K562 (cell line): ENCODE measurements at regions not wholly inside any gene's neighbourhood (a gene's known extent, or its start where the extent isn't known, plus 50 kb on each side); places are given as distances from the start of the nearest gene placed in this dataset.

Experiments
- ATAC-seq: fragments of 200-7000 bp; cut with Tn5 transposase; 3 replicates; pipeline ENCODE4 v1.9.1; 2020; ENCODE audit warnings: moderate library complexity
- BruUV-seq: library from RNA; stranded (reverse); fragments of 400-500 nt; replicated peaks from 2 replicates; lab custom pipeline; 2021; lab: Mats Ljungman, UMichigan
- CTCF ChIA-PET: fragments of 300-600 bp; formaldehyde crosslinking; extraction: SDS; loops from one replicate; lab custom pipeline; 2021; ENCODE audit warnings: low intra/inter-chr PET ratio; lab: Yijun Ruan, JAX
- POLR2A ChIA-PET: fragments of 300-600, 350-650 bp; sonication (Branson Sonifier 250); formaldehyde crosslinking; extraction: SDS; loops from one replicate; lab custom pipeline; 2021; ENCODE audit warnings: antibody characterized with exemption, inconsistent platforms; lab: Yijun Ruan, JAX
- DNase-seq, 4 experiments: peaks; one replicate each; pipeline versions ENCODE4 v3.0.0 to v3.0.0-alpha.2; 2011 to 2018; ENCODE audit warnings: low spot score in 3 of 4, mixed read lengths in 3 of 4; ENCODE audit errors: extremely low read depth in 1 of 4
- FAIRE-seq: peaks from 2 replicates; lab custom pipeline; 2011; peaks lifted over from hg19 to GRCh38; lab: Jason Lieb, UNC
- H2AFZ ChIP-seq: 2 replicates; pipeline ENCODE4 v1.6.0; 2011; ENCODE audit warnings: low read depth, low read length, control low read depth, inconsistent platforms
- H3K27ac ChIP-seq: fragments of 200-600 bp; 3 replicates; pipeline ENCODE4 v1.8.0; 2011; ENCODE audit warnings: low read depth, mild to moderate bottlenecking, control low read depth, inconsistent platforms, low read length, moderate library complexity, mixed read lengths; ENCODE audit errors: extremely low read depth
- H3K27me3 ChIP-seq, 2 experiments: fragments of 300-600 bp in 1 of 2; 2 replicates in 1 of 2; 3 replicates in 1 of 2; pipeline versions ENCODE4 v1.6.0 to v1.8.0; 2011; ENCODE audit warnings: inconsistent platforms in 2 of 2, low read length in 2 of 2, mild to moderate bottlenecking in 1 of 2, mixed read lengths in 1 of 2, moderate library complexity in 1 of 2; ENCODE audit not compliant: control insufficient read depth in 2 of 2, insufficient read depth in 2 of 2
- H3K36me3 ChIP-seq: fragments of 300-600 bp; 3 replicates; pipeline ENCODE4 v1.8.0; 2011; ENCODE audit warnings: mild to moderate bottlenecking, low read length, inconsistent platforms; ENCODE audit not compliant: control insufficient read depth, insufficient read depth
- H3K4me1 ChIP-seq, 2 experiments: fragments of 200-600 bp in 1 of 2; replicated peaks in 1 of 2; 2 replicates in 1 of 2; 3 replicates in 1 of 2; pipeline versions ENCODE4 v1.5.1 to v1.8.0; 2011; ENCODE audit warnings: inconsistent platforms in 2 of 2, low read length in 2 of 2, mild to moderate bottlenecking in 1 of 2, mixed read lengths in 1 of 2, moderate library complexity in 1 of 2; ENCODE audit not compliant: control insufficient read depth in 2 of 2, insufficient read depth in 2 of 2
- H3K4me2 ChIP-seq: 2 replicates; pipeline ENCODE4 v1.6.1; 2011; ENCODE audit warnings: low read length, control low read depth, inconsistent platforms, mixed read lengths; ENCODE audit not compliant: insufficient read depth
- H3K4me3 ChIP-seq: fragments of 200-600 bp; sonication (generic), shearing (Covaris generic); 2 replicates; pipeline ENCODE4 v1.5.1; 2016; ENCODE audit warnings: control low read depth, inconsistent platforms
- H3K79me2 ChIP-seq: fragments of 200-600 bp; 3 replicates; pipeline ENCODE4 v1.8.0; 2011; ENCODE audit warnings: low read length, inconsistent platforms; ENCODE audit not compliant: control insufficient read depth, insufficient read depth
- H3K9ac ChIP-seq, 2 experiments: 2 replicates each; pipeline versions ENCODE4 v1.6.0 to v1.6.1; 2011; ENCODE audit warnings: low read depth in 2 of 2, low read length in 2 of 2, control low read depth in 1 of 2, inconsistent platforms in 1 of 2, mild to moderate bottlenecking in 1 of 2, mixed read lengths in 1 of 2; ENCODE audit not compliant: insufficient read depth in 1 of 2
- H3K9me1 ChIP-seq: one replicate; pipeline ENCODE4 v1.6.0; 2011; ENCODE audit warnings: inconsistent platforms, mild to moderate bottlenecking, low read length, moderate library complexity; ENCODE audit not compliant: control insufficient read depth, insufficient read depth
- H3K9me3 ChIP-seq: replicated peaks from 2 replicates; pipeline ENCODE4 v1.5.1; 2011; ENCODE audit warnings: low read depth, low read length, inconsistent platforms; ENCODE audit not compliant: control insufficient read depth, insufficient read depth
- H4K20me1 ChIP-seq: replicated peaks from 2 replicates; pipeline ENCODE4 v1.6.1; 2011; ENCODE audit warnings: low read length, inconsistent platforms, mixed read lengths; ENCODE audit not compliant: control insufficient read depth, insufficient read depth
- BRF1 ChIP-seq: IDR thresholded peaks from 3 replicates; pipeline ENCODE4 v1.6.1; 2011; ENCODE audit warnings: borderline replicate concordance, mild to moderate bottlenecking; ENCODE audit not compliant: insufficient read length; ENCODE audit errors: extremely low read depth
- FIP1L1 ChIP-seq: fragments of 200-400 bp; formaldehyde crosslinking; IDR thresholded peaks from 2 replicates; pipeline ENCODE4 v1.6.1; 2018; ENCODE audit warnings: mild to moderate bottlenecking, low read depth, low read length; ENCODE audit not compliant: poor library complexity, severe bottlenecking
- GABPB1 ChIP-seq: sonication (generic); formaldehyde crosslinking; IDR thresholded peaks from 2 replicates; pipeline ENCODE4 v1.8.0; 2022; ENCODE audit warnings: mild to moderate bottlenecking, missing genetic modification reagents
- HBP1 ChIP-seq: fragments of 450-650 bp; formaldehyde crosslinking; IDR thresholded peaks from 2 replicates; pipeline ENCODE4 v1.4.0; 2022; ENCODE audit warnings: missing genetic modification characterization
- HEY1 ChIP-seq: fragments of 250-450 bp; sonication (Bioruptor Pico); IDR thresholded peaks from 2 replicates; pipeline ENCODE4 v1.5.0; 2020; ENCODE audit warnings: mild to moderate bottlenecking, moderate library complexity, borderline replicate concordance
- HMBOX1 ChIP-seq: sonication (generic); IDR thresholded peaks from 2 replicates; pipeline ENCODE4 v1.6.1; 2016
- IRF2 ChIP-seq: sonication (generic); formaldehyde crosslinking; IDR thresholded peaks from 2 replicates; pipeline ENCODE4 v1.8.1; 2022; ENCODE audit warnings: mild to moderate bottlenecking, missing genetic modification reagents
- LEF1 ChIP-seq: fragments of 450-650 bp; IDR thresholded peaks from 2 replicates; pipeline ENCODE4 v1.6.1; 2016; ENCODE audit warnings: mild to moderate bottlenecking
- POLR2B ChIP-seq: fragments of 450-650 bp; IDR thresholded peaks from 2 replicates; pipeline ENCODE4 v1.6.1; 2018; ENCODE audit warnings: low read depth; ENCODE audit not compliant: partially characterized antibody
- TAF7 ChIP-seq: fragments of 450-650 bp; IDR thresholded peaks from 2 replicates; pipeline ENCODE4 v1.6.1; 2016; ENCODE audit warnings: missing genetic modification characterization, missing compliant biosample characterization
- XRCC4 ChIP-seq: IDR thresholded peaks from one replicate; pipeline ENCODE4 v1.6.1; 2011; ENCODE audit not compliant: insufficient read depth, insufficient read length; ENCODE audit errors: extremely low read depth
- ZC3H4 ChIP-seq: sonication (generic); formaldehyde crosslinking; IDR thresholded peaks from 2 replicates; pipeline ENCODE4 v1.9.0; 2021; ENCODE audit warnings: missing genetic modification reagents, borderline replicate concordance
- ZNF12 ChIP-seq: sonication (generic); formaldehyde crosslinking; IDR thresholded peaks from 2 replicates; pipeline ENCODE4 v1.4.0; 2020; ENCODE audit warnings: mild to moderate bottlenecking, missing genetic modification reagents
- ZNF197 ChIP-seq: fragments of 200-800 bp; sonication (Bioruptor generic); IDR thresholded peaks from 2 replicates; pipeline ENCODE4 v1.6.1; 2016; ENCODE audit warnings: low read depth, missing genetic modification characterization, missing compliant biosample characterization
- ZNF280A ChIP-seq: fragments of 450-650 bp; IDR thresholded peaks from 2 replicates; pipeline ENCODE4 v1.6.1; 2018; ENCODE audit warnings: mild to moderate bottlenecking, low read depth; ENCODE audit not compliant: partially characterized antibody
- WGBS: fragments of 100-300 bp; shearing (Covaris generic); methylation state at CpG from one replicate; pipeline ENCODE4 v1.1.6; 2016; ENCODE audit warnings: low coverage, mixed read lengths; ENCODE audit not compliant: insufficient coverage; ENCODE audit errors: missing lambda C conversion rate; 5-methylcytosine and 5-hydroxymethylcytosine counted together
- in situ Hi-C: fragments of 300-500 bp; cut with MboI; formaldehyde crosslinking; loops from 4 replicates; pipeline ENCODE4 v1.15.0; 2018; ENCODE audit warnings: inconsistent platforms, mixed read lengths
- intact Hi-C: fragments of 100-400 bp; cut with micrococcal nuclease; formaldehyde crosslinking; loops from 2 replicates; pipeline ENCODE4 v1.14.2; 2022
- TF ChIP-seq, protein P1 (sequence below): fragments of 250-450 bp; sonication (Bioruptor Pico); IDR thresholded peaks from 2 replicates; pipeline ENCODE4 v1.8.0; 2021; ENCODE audit warnings: mild to moderate bottlenecking, moderate library complexity
- TF ChIP-seq, protein P2 (sequence below): fragments of 250-450 bp; sonication (Bioruptor Pico); IDR thresholded peaks from 2 replicates; pipeline ENCODE4 v1.5.0; 2020; ENCODE audit warnings: mild to moderate bottlenecking, borderline replicate concordance

DNA sequence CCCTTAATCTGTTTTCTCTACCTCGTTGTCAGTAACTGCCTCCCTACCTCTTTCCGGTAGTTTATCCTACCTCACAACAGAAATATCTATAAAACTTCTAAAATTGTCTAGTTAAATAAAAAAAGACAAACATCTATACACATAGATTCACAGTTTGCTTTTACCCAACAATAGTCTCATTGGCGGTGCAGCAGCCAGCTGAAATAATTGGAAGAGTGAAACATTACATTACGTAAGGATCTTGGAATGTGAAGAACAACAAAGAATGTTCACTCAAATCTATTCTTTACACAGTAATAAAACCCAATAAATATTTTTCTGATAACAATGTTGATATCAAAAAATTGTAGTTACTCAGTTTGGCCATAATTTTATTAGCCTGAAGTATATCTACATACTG, 115.5 kb upstream of the ARPP21 start:
- no peak overlapping the region for H3K9ac ChIP-seq
- H2AFZ ChIP-seq = no peak overlapping the region
- ATAC-seq = no peak
- no peaks in the 10 kb centered on the region for H3K9me1 ChIP-seq
- H3K27me3 ChIP-seq = no peaks in the 10 kb centered on the region
- no peak for DNase-seq
- FAIRE-seq = no peak
- H3K27ac ChIP-seq = no peak overlapping the region
- TF ChIP-seq ZNF280A = no peak
- TF ChIP-seq TAF7 = no peak
- TF ChIP-seq, protein P1, sequence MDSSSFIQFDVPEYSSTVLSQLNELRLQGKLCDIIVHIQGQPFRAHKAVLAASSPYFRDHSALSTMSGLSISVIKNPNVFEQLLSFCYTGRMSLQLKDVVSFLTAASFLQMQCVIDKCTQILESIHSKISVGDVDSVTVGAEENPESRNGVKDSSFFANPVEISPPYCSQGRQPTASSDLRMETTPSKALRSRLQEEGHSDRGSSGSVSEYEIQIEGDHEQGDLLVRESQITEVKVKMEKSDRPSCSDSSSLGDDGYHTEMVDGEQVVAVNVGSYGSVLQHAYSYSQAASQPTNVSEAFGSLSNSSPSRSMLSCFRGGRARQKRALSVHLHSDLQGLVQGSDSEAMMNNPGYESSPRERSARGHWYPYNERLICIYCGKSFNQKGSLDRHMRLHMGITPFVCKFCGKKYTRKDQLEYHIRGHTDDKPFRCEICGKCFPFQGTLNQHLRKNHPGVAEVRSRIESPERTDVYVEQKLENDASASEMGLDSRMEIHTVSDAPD = no peak
- no peak for TF ChIP-seq HEY1 (CRISPR knock-in tag)
- no peak for TF ChIP-seq BRF1
- no peak for TF ChIP-seq HBP1 (CRISPR knock-in tag)
- no peak for TF ChIP-seq ZC3H4 (CRISPR knock-in tag)
- TF ChIP-seq ZNF12 = no peak
- TF ChIP-seq, protein P2, sequence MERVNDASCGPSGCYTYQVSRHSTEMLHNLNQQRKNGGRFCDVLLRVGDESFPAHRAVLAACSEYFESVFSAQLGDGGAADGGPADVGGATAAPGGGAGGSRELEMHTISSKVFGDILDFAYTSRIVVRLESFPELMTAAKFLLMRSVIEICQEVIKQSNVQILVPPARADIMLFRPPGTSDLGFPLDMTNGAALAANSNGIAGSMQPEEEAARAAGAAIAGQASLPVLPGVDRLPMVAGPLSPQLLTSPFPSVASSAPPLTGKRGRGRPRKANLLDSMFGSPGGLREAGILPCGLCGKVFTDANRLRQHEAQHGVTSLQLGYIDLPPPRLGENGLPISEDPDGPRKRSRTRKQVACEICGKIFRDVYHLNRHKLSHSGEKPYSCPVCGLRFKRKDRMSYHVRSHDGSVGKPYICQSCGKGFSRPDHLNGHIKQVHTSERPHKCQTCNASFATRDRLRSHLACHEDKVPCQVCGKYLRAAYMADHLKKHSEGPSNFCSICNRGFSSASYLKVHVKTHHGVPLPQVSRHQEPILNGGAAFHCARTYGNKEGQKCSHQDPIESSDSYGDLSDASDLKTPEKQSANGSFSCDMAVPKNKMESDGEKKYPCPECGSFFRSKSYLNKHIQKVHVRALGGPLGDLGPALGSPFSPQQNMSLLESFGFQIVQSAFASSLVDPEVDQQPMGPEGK (CRISPR knock-in tag) = no peak
- no peak for TF ChIP-seq HMBOX1
- no peak for TF ChIP-seq POLR2B
- no peak for TF ChIP-seq XRCC4
- no peak for TF ChIP-seq GABPB1
- no peak for TF ChIP-seq LEF1
- no peak for TF ChIP-seq ZNF197 (CRISPR knock-in tag)
- TF ChIP-seq FIP1L1 = no peak
- TF ChIP-seq IRF2 (CRISPR knock-in tag) = no peak
- H3K36me3 ChIP-seq = no peaks in the 10 kb centered on the region
- ChIA-PET POLR2A (no interaction called here), CTCF (no interaction called here)
- H3K79me2 ChIP-seq = no peaks in the 10 kb centered on the region
- no peaks in the 10 kb centered on the region for H3K4me1 ChIP-seq
- H3K4me2 ChIP-seq = no peak overlapping the region
- H4K20me1 ChIP-seq = no peaks in the 10 kb centered on the region
- in situ Hi-C loops = no loop called here
- intact Hi-C loops = no loop called here
- 1% methylated on average over 4 of the region's 4 CpGs for WGBS
- no peak overlapping the region for H3K4me3 ChIP-seq
- H3K9me3 ChIP-seq = peaks cover 4% of the 10 kb centered on the region; the same call in 1 of the 2 replicates
- BruUV-seq = no TSS peak
